H1 (cell line): ENCODE measurements at regions not wholly inside any gene's neighbourhood (a gene's known extent, or its start where the extent isn't known, plus 50 kb on each side); places are given as distances from the start of the nearest gene placed in this dataset.

Experiments
- BACH1 ChIP-seq: IDR thresholded peaks from 2 replicates; pipeline ENCODE4 v1.6.1; 2012; ENCODE audit warnings: low read length, improper control_type of control experiment
- CHD7 ChIP-seq: fragments of 300-600 bp; sonication (generic); IDR thresholded peaks from 2 replicates; pipeline ENCODE4 v1.7.1; 2012; ENCODE audit warnings: low read length, moderate library complexity, mild to moderate bottlenecking, inconsistent platforms; ENCODE audit not compliant: insufficient replicate concordance
- GABPA ChIP-seq: IDR thresholded peaks from 2 replicates; pipeline ENCODE4 v1.6.1; 2011; ENCODE audit warnings: mild to moderate bottlenecking, low read length, moderate library complexity, borderline replicate concordance; ENCODE audit not compliant: insufficient read depth
- MAX ChIP-seq: IDR thresholded peaks from 2 replicates; pipeline ENCODE4 v1.6.1; 2012; ENCODE audit warnings: inconsistent platforms
- SUZ12 ChIP-seq: fragments of 200-600 bp; sonication (generic); IDR thresholded peaks from 2 replicates; pipeline ENCODE4 v1.6.1; 2012; ENCODE audit warnings: mild to moderate bottlenecking, inconsistent platforms, low read length, moderate library complexity, mixed read lengths
- TAF7 ChIP-seq: optimal IDR thresholded peaks from 2 replicates; pipeline ENCODE3; 2011; ENCODE audit warnings: low read depth, mild to moderate bottlenecking, inconsistent platforms, low read length, moderate library complexity, borderline replicate concordance
- TCF12 ChIP-seq: IDR thresholded peaks from 2 replicates; pipeline ENCODE4 v1.6.1; 2011; ENCODE audit warnings: low read depth, mild to moderate bottlenecking, low read length
- YY1 ChIP-seq: IDR thresholded peaks from 2 replicates; pipeline ENCODE4 v1.6.1; 2011; ENCODE audit warnings: low read depth, mild to moderate bottlenecking, low read length

- TF ChIP-seq CHD7 (no peak), SUZ12 (no peak), GABPA (no peak), TCF12 (no peak), TAF7 (no peak), BACH1 (no peak), YY1 (no peak), MAX (no peak)
These were observed 99.5 kb downstream of the PRDM9 start (continued) for GRCh38 chr5:23606927-23607326.
